Activated T-cell treated with anti-CD3 and anti-CD28 coated beads, Interleukin-2, amount 50 U/mL, for 4 hours (primary cell): ENCODE measurements at regions not wholly inside any gene's neighbourhood (a gene's known extent, or its start where the extent isn't known, plus 50 kb on each side); places are given as distances from the start of the nearest gene placed in this dataset.
A peak's percentile ranks its signal among the peaks of the same experiment; 100 is the strongest.

Experiments
- ATAC-seq, 2 donors: fragments of 200-7000 bp; cut with Tn5 transposase; one replicate each; pipeline ENCODE4 v1.10.0; 2021
- DNase-seq: peaks from one replicate; pipeline ENCODE4 v3.0.0-alpha.2; 2020
- H3K27me3 Mint-ChIP-seq: one replicate; pipeline ENCODE4 v1.8.0; 2021; ENCODE audit warnings: low read depth, mixed read lengths
- H3K36me3 Mint-ChIP-seq: one replicate; pipeline ENCODE4 v1.8.0; 2022; ENCODE audit warnings: mixed read lengths; ENCODE audit not compliant: insufficient read depth
- H3K4me1 Mint-ChIP-seq: one replicate; pipeline ENCODE4 v1.8.0; 2021; ENCODE audit warnings: low read depth, mixed read lengths
- H3K4me3 Mint-ChIP-seq: one replicate; pipeline ENCODE4 v1.8.0; 2021; ENCODE audit warnings: mild to moderate bottlenecking, moderate library complexity, mixed read lengths
- H3K9me3 Mint-ChIP-seq: one replicate; pipeline ENCODE4 v1.8.0; 2021; ENCODE audit warnings: mixed read lengths

- Mint-ChIP-seq H3K27me3 (no peaks in the 10 kb centered on the region), H3K9me3 (peaks cover 4% of the 10 kb centered on the region), H3K4me1 (no peaks in the 10 kb centered on the region), H3K36me3 (no peaks in the 10 kb centered on the region), H3K4me3 (no peak overlapping the region)
- no peak for ATAC-seq
- DNase-seq, result no peak
Observed at GRCh38 chr5:180411948-180412347, 58.8 kb upstream of the GFPT2 start.

DNA sequence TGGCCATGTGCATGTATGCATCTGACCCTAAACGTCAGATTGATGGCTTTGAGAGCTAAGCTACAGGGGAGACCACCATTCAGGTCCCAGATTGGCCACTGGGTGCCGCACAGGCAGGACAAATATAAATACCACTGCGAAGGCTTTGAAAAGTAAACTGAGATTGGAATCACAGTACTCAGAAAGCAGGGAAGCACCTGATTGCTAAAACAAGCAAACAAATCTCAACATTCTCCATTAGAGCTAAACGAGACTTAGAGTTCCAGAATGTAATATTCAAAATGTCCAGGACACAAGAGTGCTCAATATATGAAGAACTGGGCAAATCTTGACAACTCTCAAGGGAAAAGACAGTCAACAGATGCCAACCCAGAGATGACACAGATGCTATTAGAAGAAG lies 61.0 kb upstream of the GFPT2 start:
- Mint-ChIP-seq H3K27me3 (no peaks in the 10 kb centered on the region), H3K9me3 (peaks cover 4% of the 10 kb centered on the region), H3K36me3 (no peaks in the 10 kb centered on the region), H3K4me1 (no peaks in the 10 kb centered on the region), H3K4me3 (no peak overlapping the region)
- ATAC-seq (no peak), DNase-seq (no peak)

DNA sequence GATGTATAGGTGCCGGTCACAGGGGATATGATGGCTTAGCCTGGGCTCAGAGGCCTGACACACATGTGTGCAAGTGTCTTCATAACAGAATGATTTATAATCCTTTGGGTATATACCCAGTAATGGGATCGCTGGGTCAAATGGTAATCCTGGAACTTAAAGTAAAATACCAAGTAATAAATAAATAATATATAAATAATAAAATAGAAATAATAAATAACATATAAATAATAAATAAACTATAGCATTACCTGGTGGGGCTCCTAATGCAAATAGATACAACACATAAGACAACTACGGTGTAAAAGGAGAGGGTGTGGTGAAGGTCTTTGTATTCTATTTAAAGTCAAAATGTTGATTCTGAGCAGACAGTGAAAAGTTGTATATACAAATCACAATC lies 68.5 kb upstream of the GFPT2 start:
- no peaks in the 10 kb centered on the region for H3K36me3 Mint-ChIP-seq
- H3K27me3 Mint-ChIP-seq, result peaks cover 1% of the 10 kb centered on the region
- H3K4me1 Mint-ChIP-seq, result no peaks in the 10 kb centered on the region
- ATAC-seq (no peak), DNase-seq (no peak)
- H3K9me3 Mint-ChIP-seq, result no peaks in the 10 kb centered on the region
- no peak overlapping the region for H3K4me3 Mint-ChIP-seq

DNA sequence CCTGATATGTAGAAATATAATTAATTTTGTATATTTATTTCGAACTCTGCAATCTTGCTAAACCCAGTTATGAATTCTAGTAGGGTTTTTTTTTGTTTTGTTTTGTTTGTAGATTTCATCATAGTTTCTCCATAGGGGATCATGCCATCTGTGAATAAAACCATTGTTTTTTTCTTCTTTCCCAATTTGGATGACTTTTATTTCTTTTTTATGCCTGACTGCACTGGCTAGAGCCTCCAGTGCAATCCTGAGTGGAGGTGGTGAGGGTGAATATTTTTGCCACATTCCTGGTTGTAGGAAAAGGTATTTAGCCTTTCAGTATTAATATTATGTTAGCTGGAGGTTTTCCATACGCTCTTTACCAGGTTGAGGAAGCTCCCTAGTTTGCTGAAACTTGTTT lies 70.0 kb upstream of the GFPT2 start:
- H3K4me1 Mint-ChIP-seq, result no peaks in the 10 kb centered on the region
- H3K9me3 Mint-ChIP-seq, result no peaks in the 10 kb centered on the region
- H3K27me3 Mint-ChIP-seq, result peaks cover 1% of the 10 kb centered on the region
- DNase-seq (no peak), ATAC-seq (no peak)
- H3K4me3 Mint-ChIP-seq, result no peak overlapping the region
- no peaks in the 10 kb centered on the region for H3K36me3 Mint-ChIP-seq

DNA sequence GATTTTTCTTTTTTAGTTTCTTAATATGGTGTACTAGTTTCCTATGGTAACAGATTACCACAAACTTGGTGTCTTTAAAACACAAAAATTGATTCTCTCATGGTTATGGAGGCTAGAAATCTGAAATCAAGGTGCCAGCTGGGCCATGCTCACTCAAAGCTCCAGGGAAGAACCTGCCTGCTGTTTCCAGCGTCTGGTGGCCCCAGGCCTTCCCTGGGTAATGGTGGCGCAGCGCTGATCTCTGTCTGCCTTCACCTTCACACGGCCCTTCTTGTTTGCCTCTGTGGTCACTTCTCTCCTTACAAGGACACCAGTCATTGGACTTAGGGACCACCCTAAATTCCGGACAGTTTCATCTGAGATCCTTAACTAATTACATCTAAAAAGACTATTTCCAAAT lies 70.5 kb upstream of the GFPT2 start:
- Mint-ChIP-seq H3K4me1 (no peaks in the 10 kb centered on the region), H3K4me3 (no peak overlapping the region), H3K27me3 (peaks cover 1% of the 10 kb centered on the region), H3K9me3 (no peaks in the 10 kb centered on the region), H3K36me3 (no peaks in the 10 kb centered on the region)
- ATAC-seq, result no peak
- no peak for DNase-seq

DNA sequence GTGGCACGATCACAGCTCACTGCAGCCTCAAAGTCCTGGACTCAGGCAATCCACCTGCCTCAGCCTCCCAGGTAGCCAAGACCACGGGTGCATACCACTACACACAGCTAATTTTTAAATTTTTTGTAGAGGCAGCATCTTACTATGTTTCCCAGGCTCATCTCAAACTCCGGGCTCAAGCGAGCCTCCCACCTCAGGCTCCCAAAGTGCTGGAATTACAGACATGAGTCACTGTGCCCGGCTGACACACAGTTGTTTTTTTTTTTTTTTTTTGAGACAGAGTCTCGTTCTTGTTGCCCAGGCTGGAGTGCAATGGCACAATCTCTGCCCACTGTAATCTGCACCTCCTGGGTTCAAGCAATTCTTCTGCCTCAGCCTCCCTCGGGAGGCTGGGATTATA lies 70.1 kb upstream of the CNOT6 start:
- Mint-ChIP-seq H3K9me3 (no peaks in the 10 kb centered on the region), H3K27me3 (peaks cover 2% of the 10 kb centered on the region), H3K36me3 (no peaks in the 10 kb centered on the region), H3K4me3 (no peak overlapping the region), H3K4me1 (no peaks in the 10 kb centered on the region)
- DNase-seq (no peak), ATAC-seq (no peak)

DNA sequence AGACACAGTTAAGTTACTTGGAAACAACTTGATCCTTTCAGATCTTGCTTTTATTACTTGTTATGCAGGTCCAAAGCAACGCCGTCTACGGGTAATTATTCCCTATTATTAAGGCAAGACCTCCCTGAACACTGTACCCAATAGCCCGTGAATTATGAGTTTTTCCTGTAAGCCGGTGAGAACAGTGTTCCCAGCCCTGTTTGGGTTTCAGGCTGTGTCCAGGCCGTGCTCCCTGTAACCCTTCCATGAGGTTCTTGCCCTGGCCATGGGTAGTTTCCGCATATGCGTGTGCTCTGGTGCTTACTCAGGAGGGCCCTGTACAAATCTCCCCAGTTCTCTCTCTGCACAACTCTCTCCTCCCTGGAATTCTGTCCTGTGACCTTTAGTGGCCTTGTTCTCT lies 65.6 kb upstream of the CNOT6 start:
- Mint-ChIP-seq H3K36me3 (no peaks in the 10 kb centered on the region), H3K27me3 (peaks cover 2% of the 10 kb centered on the region), H3K4me3 (no peak overlapping the region), H3K9me3 (no peaks in the 10 kb centered on the region), H3K4me1 (no peaks in the 10 kb centered on the region)
- DNase-seq (no peak), ATAC-seq (no peak)

GRCh38 chr5:180431932-180432331 lies 62.2 kb upstream of the CNOT6 start:
- no peak for DNase-seq
- no peaks in the 10 kb centered on the region for H3K9me3 Mint-ChIP-seq

GRCh38 chr5:180433032-180433422 lies 61.2 kb upstream of the CNOT6 start:
- DNase-seq, result no peak
- H3K36me3 Mint-ChIP-seq, result no peaks in the 10 kb centered on the region

More at GRCh38 chr5:180431932-180432331, 62.2 kb upstream of the CNOT6 start:
- H3K36me3 Mint-ChIP-seq, result no peaks in the 10 kb centered on the region
- H3K27me3 Mint-ChIP-seq, result peaks cover 10% of the 10 kb centered on the region
- H3K4me3 Mint-ChIP-seq, result no peak overlapping the region
- ATAC-seq, result no peak
- no peaks in the 10 kb centered on the region for H3K4me1 Mint-ChIP-seq

GRCh38 chr5:180435594-180435993 lies 58.6 kb upstream of the CNOT6 start:
- H3K4me1 Mint-ChIP-seq, result no peaks in the 10 kb centered on the region
- H3K4me3 Mint-ChIP-seq, result no peak overlapping the region
- no peak for ATAC-seq
- H3K36me3 Mint-ChIP-seq, result no peaks in the 10 kb centered on the region
- H3K27me3 Mint-ChIP-seq, result peaks cover 24% of the 10 kb centered on the region
- DNase-seq, result no peak
- no peaks in the 10 kb centered on the region for H3K9me3 Mint-ChIP-seq

More at GRCh38 chr5:180433032-180433422, 61.2 kb upstream of the CNOT6 start:
- Mint-ChIP-seq H3K4me1 (no peaks in the 10 kb centered on the region), H3K27me3 (peaks cover 14% of the 10 kb centered on the region), H3K9me3 (no peaks in the 10 kb centered on the region), H3K4me3 (no peak overlapping the region)
- peak in 1 of 2 donors; percentile 43 for ATAC-seq

- H3K36me3 Mint-ChIP-seq, result no peaks in the 10 kb centered on the region
- no peak for ATAC-seq
- DNase-seq, result no peak
- H3K4me3 Mint-ChIP-seq, result no peak overlapping the region
- H3K9me3 Mint-ChIP-seq, result no peaks in the 10 kb centered on the region
- no peaks in the 10 kb centered on the region for H3K4me1 Mint-ChIP-seq
- peaks cover 25% of the 10 kb centered on the region for H3K27me3 Mint-ChIP-seq
Observed at GRCh38 chr5:180436275-180436674, 57.9 kb upstream of the CNOT6 start.

- no peak for DNase-seq
- no peaks in the 10 kb centered on the region for H3K9me3 Mint-ChIP-seq
- peaks cover 25% of the 10 kb centered on the region for H3K27me3 Mint-ChIP-seq
- ATAC-seq, result no peak
- H3K36me3 Mint-ChIP-seq, result no peaks in the 10 kb centered on the region
- no peaks in the 10 kb centered on the region for H3K4me1 Mint-ChIP-seq
- H3K4me3 Mint-ChIP-seq, result no peak overlapping the region
Observed at GRCh38 chr5:180436936-180437335, 57.2 kb upstream of the CNOT6 start.

DNA sequence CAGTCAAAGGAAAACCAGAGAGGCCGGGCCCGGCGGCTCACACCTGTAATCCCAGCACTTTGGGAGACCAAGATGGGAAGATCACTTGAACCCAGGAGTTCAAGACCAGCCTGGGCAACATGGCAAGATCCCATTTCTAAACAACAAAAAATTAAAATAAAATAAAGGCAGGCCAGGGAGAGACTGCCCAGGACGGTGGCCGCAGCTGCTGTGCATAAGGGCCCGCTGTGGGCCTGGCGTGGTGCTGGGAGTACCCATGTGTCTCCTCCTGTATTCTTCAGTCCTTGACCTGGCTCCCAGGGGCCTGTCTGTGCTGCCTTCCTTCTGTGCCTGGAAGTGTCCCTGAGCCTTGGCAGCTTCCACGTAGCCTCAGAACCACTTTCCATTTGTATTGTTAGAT lies 56.8 kb upstream of the CNOT6 start:
- DNase-seq (no peak), ATAC-seq (no peak)
- Mint-ChIP-seq H3K9me3 (no peaks in the 10 kb centered on the region), H3K4me3 (no peak overlapping the region), H3K36me3 (no peaks in the 10 kb centered on the region), H3K4me1 (no peaks in the 10 kb centered on the region), H3K27me3 (peaks cover 25% of the 10 kb centered on the region)

DNA sequence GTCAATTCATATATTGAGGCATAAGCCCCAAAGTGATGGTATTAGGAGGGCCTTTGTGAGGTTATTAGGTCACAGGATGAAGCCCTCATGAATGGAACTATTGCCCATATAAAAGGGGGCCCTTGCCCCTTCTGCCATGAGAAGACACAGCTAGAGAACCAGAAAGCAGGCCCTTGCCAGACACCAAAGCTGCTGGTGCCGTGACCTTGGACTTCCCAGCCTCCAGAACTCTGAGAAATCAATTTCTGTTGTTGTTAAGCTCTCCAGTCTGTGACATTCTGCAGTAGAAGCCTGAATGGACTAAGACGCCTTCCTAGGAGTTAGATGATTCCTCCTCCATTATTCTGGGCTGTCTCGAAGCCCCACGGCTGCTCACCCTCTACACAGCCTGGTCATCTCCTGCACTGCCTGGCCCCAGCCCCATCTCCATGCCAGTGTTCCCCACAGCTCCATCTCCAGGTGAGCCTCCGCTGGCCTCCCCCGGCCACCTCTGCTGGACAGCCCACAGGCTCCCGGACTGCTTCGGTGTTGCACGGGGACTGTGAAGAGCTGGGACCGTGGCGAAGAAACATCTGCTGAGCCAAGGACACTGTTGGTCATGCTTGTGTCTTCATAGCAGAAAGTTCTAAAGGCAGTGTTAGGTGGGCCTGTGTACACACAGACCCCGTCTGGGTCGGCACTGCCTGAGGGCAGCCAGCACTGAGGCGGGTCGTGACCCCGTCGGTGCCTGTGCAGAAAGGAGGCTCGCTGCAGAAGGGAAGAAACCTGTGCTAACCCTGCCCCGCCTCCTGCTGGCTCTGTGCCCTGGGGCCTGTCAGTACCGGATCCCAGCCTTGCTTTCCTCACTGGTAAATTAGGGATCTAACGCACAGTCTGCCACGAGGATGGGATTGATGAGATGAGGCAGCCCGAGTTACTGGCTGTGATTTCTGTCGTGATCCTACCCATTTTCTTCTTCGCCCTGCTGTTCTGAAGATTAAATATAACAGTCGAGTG lies 55.1 kb upstream of the CNOT6 start:
- DNase-seq (no peak), ATAC-seq (no peak)
- Mint-ChIP-seq H3K4me1 (no peaks in the 10 kb centered on the region), H3K9me3 (no peaks in the 10 kb centered on the region), H3K36me3 (no peaks in the 10 kb centered on the region), H3K4me3 (no peak overlapping the region), H3K27me3 (peaks cover 25% of the 10 kb centered on the region)
